ENCODE measurements at regions not wholly inside any gene's neighbourhood (a gene's known extent, or its start where the extent isn't known, plus 50 kb on each side); places are given as distances from the start of the nearest gene placed in this dataset.

GRCh38 chr6:168376811-168377483 lies 57.4 kb upstream of the DACT2 start:
- TF ChIP-seq CTCF (conservative IDR thresholded peaks at IDR 0.05; ENCODE audit: low read depth in 2 of 2) = no peak
- no peak for TF ChIP-seq EZH2phosphoT487 (IDR thresholded peaks at IDR 0.05; ENCODE audit: unreplicated experiment)

All from GM23338 (cell line).